Limb (tissue), 2 donors: ENCODE measurements at regions not wholly inside any gene's neighbourhood (a gene's known extent, or its start where the extent isn't known, plus 50 kb on each side); places are given as distances from the start of the nearest gene placed in this dataset.

Experiments
- DNase-seq, 2 donors: peaks; one replicate each; pipeline ENCODE4 v3.0.0-alpha.2; 2016; ENCODE audit errors: extremely low spot score in 2 of 2

GRCh38 chr1:88133991-88134390, 550.1 kb upstream of the PKN2 start:
- no peak for DNase-seq

GRCh38 chr1:88134983-88135921, 548.8 kb upstream of the PKN2 start:
- no peak for DNase-seq

GRCh38 chr1:88139633-88140032, 544.4 kb upstream of the PKN2 start:
- DNase-seq = no peak

GRCh38 chr1:88140325-88140724, 543.7 kb upstream of the PKN2 start:
- DNase-seq = no peak

GRCh38 chr1:88141499-88142074, 542.5 kb upstream of the PKN2 start:
- DNase-seq = no peak

- no peak for DNase-seq
These were observed 538.3 kb upstream of the PKN2 start for GRCh38 chr1:88145752-88146151.

GRCh38 chr1:88149686-88150085, 534.4 kb upstream of the PKN2 start:
- no peak for DNase-seq

GRCh38 chr1:88150330-88150729, 533.7 kb upstream of the PKN2 start:
- DNase-seq = no peak

- DNase-seq = no peak
These were observed 520.9 kb upstream of the PKN2 start for GRCh38 chr1:88163187-88163586.

- no peak for DNase-seq
These were observed 515.9 kb upstream of the PKN2 start for GRCh38 chr1:88168126-88168525.

- no peak for DNase-seq
These were observed 514.9 kb upstream of the PKN2 start for GRCh38 chr1:88169139-88169538.

- DNase-seq = no peak
These were observed 514.1 kb upstream of the PKN2 start for GRCh38 chr1:88169939-88170338.

- DNase-seq = no peak
These were observed 508.9 kb upstream of the PKN2 start for GRCh38 chr1:88175120-88175630.

- no peak for DNase-seq
These were observed 508.3 kb upstream of the PKN2 start for GRCh38 chr1:88175631-88176226.

GRCh38 chr1:88179943-88180342, 504.1 kb upstream of the PKN2 start:
- no peak for DNase-seq

- peak; percentile 80 for DNase-seq
These were observed 503.5 kb upstream of the PKN2 start for GRCh38 chr1:88180449-88181108.

- DNase-seq = no peak
These were observed 497.2 kb upstream of the PKN2 start for GRCh38 chr1:88186911-88187310.

- DNase-seq = no peak
These were observed 496.0 kb upstream of the PKN2 start for GRCh38 chr1:88188038-88188437.

- no peak for DNase-seq
These were observed 494.5 kb upstream of the PKN2 start for GRCh38 chr1:88189525-88189924.

- DNase-seq = no peak
These were observed 492.2 kb upstream of the PKN2 start for GRCh38 chr1:88191917-88192316.

- no peak for DNase-seq
These were observed 489.5 kb upstream of the PKN2 start for GRCh38 chr1:88194542-88194941.

- no peak for DNase-seq
These were observed 483.5 kb upstream of the PKN2 start for GRCh38 chr1:88200545-88200944.
